Endodermal cell (in vitro differentiated cells): ENCODE measurements at regions not wholly inside any gene's neighbourhood (a gene's known extent, or its start where the extent isn't known, plus 50 kb on each side); places are given as distances from the start of the nearest gene placed in this dataset.
A peak's percentile ranks its signal among the peaks of the same experiment; 100 is the strongest.

Experiments
- DNase-seq: peaks from one replicate; pipeline ENCODE4 v3.0.0-alpha.2; 2017
- H3K27ac ChIP-seq: 2 replicates; pipeline ENCODE4 v1.5.1; 2013; ENCODE audit warnings: mild to moderate bottlenecking, low read depth, low read length, moderate library complexity
- H3K27me3 ChIP-seq: 2 replicates; pipeline ENCODE4 v1.6.1; 2013; ENCODE audit warnings: mild to moderate bottlenecking, low read length, moderate library complexity; ENCODE audit not compliant: insufficient read depth, control insufficient read depth, poor library complexity, severe bottlenecking
- H3K36me3 ChIP-seq: 2 replicates; pipeline ENCODE4 v1.7.0; 2013; ENCODE audit warnings: mild to moderate bottlenecking, low read length, moderate library complexity; ENCODE audit not compliant: control insufficient read depth, insufficient read depth
- H3K4me1 ChIP-seq: one replicate; pipeline ENCODE4 v1.7.0; 2013; ENCODE audit warnings: low read length; ENCODE audit not compliant: control insufficient read depth, insufficient read depth
- H3K4me3 ChIP-seq: 2 replicates; pipeline ENCODE4 v1.5.1; 2013; ENCODE audit warnings: mild to moderate bottlenecking, low read length, moderate library complexity
- H3K9ac ChIP-seq: 2 replicates; pipeline ENCODE4 v1.6.1; 2013; ENCODE audit warnings: mild to moderate bottlenecking, low read length, moderate library complexity; ENCODE audit not compliant: poor library complexity, severe bottlenecking; ENCODE audit errors: extremely low read depth
- H3K9me3 ChIP-seq: 2 replicates; pipeline ENCODE4 v1.6.1; 2013; ENCODE audit warnings: mild to moderate bottlenecking, low read length, moderate library complexity; ENCODE audit not compliant: control insufficient read depth
- H3K27ac Mint-ChIP-seq: 2 replicates; pipeline ENCODE4 v1.8.0; 2020; ENCODE audit warnings: mixed read lengths
- H3K27me3 Mint-ChIP-seq: 2 replicates; pipeline ENCODE4 v1.8.0; 2021; ENCODE audit warnings: mild to moderate bottlenecking, mixed read lengths; ENCODE audit not compliant: insufficient read depth
- H3K36me3 Mint-ChIP-seq: 2 replicates; pipeline ENCODE4 v1.8.0; 2020; ENCODE audit warnings: low read depth, mixed read lengths
- H3K4me1 Mint-ChIP-seq: 2 replicates; pipeline ENCODE4 v1.8.0; 2020; ENCODE audit warnings: mixed read lengths
- H3K4me3 Mint-ChIP-seq: 2 replicates; pipeline ENCODE4 v1.8.0; 2020; ENCODE audit warnings: mild to moderate bottlenecking, moderate library complexity, mixed read lengths
- H3K9me3 Mint-ChIP-seq: 2 replicates; pipeline ENCODE4 v1.8.0; 2020; ENCODE audit warnings: mild to moderate bottlenecking, mixed read lengths
- CTCF ChIP-seq: fragments of 200-600 bp; sonication (generic); conservative IDR thresholded peaks from 2 replicates; pipeline ENCODE4 v1.5.0; 2021; ENCODE audit warnings: antibody characterized with exemption, mild to moderate bottlenecking
- WGBS, 2 experiments: methylation state at CpG; one replicate each; pipeline versions ENCODE4 v1.1.5 to v1.1.7; 2013; ENCODE audit warnings: missing lambda C conversion rate in 2 of 2, mixed read lengths in 1 of 2; ENCODE audit not compliant: insufficient coverage in 1 of 2, insufficient read length in 1 of 2; 5-methylcytosine and 5-hydroxymethylcytosine counted together

DNA sequence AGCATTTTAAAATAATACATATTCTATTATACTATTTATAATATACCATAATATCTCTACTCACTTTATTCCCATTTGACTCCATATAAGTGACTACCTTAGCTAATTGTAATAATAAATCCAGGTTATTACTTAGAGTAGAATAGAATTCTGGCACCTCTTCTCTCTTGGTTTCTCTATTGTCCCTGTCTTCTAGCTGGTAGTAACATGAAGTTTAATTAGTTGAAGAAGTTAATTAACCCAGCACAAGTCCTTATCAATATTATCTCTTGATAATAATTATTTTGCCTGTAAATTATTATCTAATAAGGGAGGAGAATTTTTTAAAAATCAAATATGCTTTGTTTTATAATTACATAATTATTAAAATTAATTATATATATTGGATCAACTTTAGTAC, 1571.2 kb upstream of the PRR20A start:
- no peak overlapping the region for H3K4me3 ChIP-seq
- DNase-seq: no peak
- TF ChIP-seq CTCF: no peak
- H3K4me1 Mint-ChIP-seq: peaks cover 20% of the 10 kb centered on the region
- H3K27me3 ChIP-seq: no peaks in the 10 kb centered on the region
- no peaks in the 10 kb centered on the region for H3K4me1 ChIP-seq
- H3K27ac Mint-ChIP-seq: no peak overlapping the region
- H3K9me3 ChIP-seq: no peaks in the 10 kb centered on the region
- H3K9ac ChIP-seq: no peak overlapping the region
- H3K4me3 Mint-ChIP-seq: no peak overlapping the region
- no peaks in the 10 kb centered on the region for H3K27me3 Mint-ChIP-seq
- H3K9me3 Mint-ChIP-seq: no peaks in the 10 kb centered on the region
- H3K36me3 Mint-ChIP-seq: no peaks in the 10 kb centered on the region
- H3K27ac ChIP-seq: no peak overlapping the region
- no peaks in the 10 kb centered on the region for H3K36me3 ChIP-seq

DNA sequence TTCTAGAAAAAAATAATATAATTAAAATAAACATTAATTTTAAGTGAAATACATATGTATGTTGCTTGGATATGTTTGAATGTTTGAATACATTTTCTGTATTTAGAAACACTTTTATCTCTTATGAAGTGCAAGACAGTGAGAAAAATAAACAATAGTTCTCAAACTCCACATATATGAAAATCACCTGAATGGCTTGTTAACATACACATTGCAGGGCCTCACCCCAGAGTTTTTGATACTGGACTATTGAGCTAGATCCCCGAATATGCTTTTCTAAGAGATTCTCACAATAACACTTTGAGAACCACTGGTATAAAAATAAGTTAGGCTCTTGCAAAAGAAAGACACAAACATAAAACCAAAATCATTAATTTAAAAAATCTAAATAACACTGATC, 1570.3 kb upstream of the PRR20A start:
- Mint-ChIP-seq H3K4me3 (no peak overlapping the region), H3K36me3 (no peaks in the 10 kb centered on the region), H3K4me1 (peaks cover 20% of the 10 kb centered on the region), H3K27ac (no peak overlapping the region), H3K9me3 (no peaks in the 10 kb centered on the region), H3K27me3 (no peaks in the 10 kb centered on the region)
- no peak for TF ChIP-seq CTCF
- no peaks in the 10 kb centered on the region for H3K9me3 ChIP-seq
- H3K4me1 ChIP-seq: no peaks in the 10 kb centered on the region
- no peaks in the 10 kb centered on the region for H3K36me3 ChIP-seq
- 100% methylated on average over 1 of the region's 1 CpG for WGBS, 2 experiments
- H3K4me3 ChIP-seq: no peak overlapping the region
- no peak overlapping the region for H3K9ac ChIP-seq
- DNase-seq: no peak
- no peak overlapping the region for H3K27ac ChIP-seq
- H3K27me3 ChIP-seq: no peaks in the 10 kb centered on the region

DNA sequence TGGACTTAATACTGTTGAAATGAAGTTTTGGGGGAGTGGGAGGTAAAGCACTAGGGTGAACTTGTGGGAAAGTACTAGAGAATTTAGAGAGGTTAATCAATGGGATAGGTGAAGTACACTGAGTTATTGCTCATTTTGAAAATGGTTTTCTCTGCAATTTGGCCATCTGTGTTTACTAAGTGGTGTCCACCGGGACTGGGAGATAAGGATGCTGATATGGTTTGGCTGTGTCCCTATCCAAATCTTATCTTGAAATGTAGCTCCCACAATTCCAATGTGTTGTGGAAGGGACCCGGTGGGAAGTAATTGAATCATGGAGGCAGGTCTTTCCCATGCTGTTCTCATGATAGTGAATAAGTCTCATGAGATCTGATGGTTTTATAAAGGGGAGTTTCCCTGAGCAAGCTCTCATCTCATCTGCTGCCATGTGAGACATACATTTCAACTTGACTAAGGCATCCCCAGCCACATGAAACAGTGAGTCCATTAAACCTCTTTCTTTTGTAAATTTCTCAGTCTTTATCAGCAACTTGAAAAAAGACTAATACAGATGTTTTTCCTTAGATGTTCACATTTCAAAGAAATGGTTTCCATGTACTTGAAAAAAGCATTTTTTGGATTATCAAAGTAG, 1569.4 kb upstream of the PRR20A start:
- WGBS, 2 experiments: 52% methylated on average over 2 of the region's 2 CpGs; no CpG with 5 or more reads in 1 of the 2 experiments
- H3K27ac ChIP-seq: no peak overlapping the region
- H3K9ac ChIP-seq: no peak overlapping the region
- H3K9me3 Mint-ChIP-seq: no peaks in the 10 kb centered on the region
- H3K4me1 ChIP-seq: no peaks in the 10 kb centered on the region
- H3K4me1 Mint-ChIP-seq: peaks cover 21% of the 10 kb centered on the region
- H3K27ac Mint-ChIP-seq: no peak overlapping the region
- H3K36me3 ChIP-seq: no peaks in the 10 kb centered on the region
- H3K9me3 ChIP-seq: no peaks in the 10 kb centered on the region
- peak; percentile 59 for DNase-seq
- peaks cover 1% of the 10 kb centered on the region for H3K27me3 Mint-ChIP-seq
- peaks cover 7% of the 10 kb centered on the region for H3K27me3 ChIP-seq
- no peak overlapping the region for H3K4me3 Mint-ChIP-seq
- no peak for TF ChIP-seq CTCF
- no peak overlapping the region for H3K4me3 ChIP-seq
- H3K36me3 Mint-ChIP-seq: no peaks in the 10 kb centered on the region
